ENCODE measurements at regions not wholly inside any gene's neighbourhood (a gene's known extent, or its start where the extent isn't known, plus 50 kb on each side); places are given as distances from the start of the nearest gene placed in this dataset.
A peak's percentile ranks its signal among the peaks of the same experiment; 100 is the strongest.

DNA sequence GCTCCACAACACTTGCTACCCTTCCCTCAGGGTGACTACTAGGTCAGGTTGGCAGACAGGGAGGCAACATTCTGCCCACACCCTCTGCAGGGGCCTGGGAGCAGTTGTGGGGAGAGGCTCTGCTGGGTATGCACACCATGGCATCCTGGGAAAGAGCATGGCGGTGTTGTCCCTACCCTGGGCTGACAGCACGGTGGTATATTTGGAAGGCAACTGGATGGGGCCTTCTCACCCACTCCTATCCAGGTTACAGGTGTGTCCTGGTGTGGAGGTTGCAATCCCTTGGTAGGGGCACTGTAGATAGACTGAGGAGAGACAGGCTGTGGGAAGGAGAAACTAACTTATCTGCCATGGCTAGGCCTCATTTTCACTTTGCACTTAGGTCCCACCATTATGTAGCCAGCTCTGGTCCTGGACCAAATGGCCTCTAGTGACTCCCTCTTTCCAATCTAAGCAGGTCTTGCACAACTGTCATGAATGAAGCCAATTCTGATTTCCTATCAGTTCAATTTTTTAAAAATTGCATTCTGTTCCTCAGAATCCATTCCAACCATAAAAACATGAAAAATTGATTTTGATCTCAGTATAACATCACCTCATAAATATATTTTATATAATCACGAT is 54.0 kb upstream of the CD44 start:
- H3K9me3 ChIP-seq: no peaks in the 10 kb centered on the region
- H3K4me3 ChIP-seq: no peak overlapping the region
- DNase-seq (ENCODE audit: low spot score in 2 of 2): no peak
- TF ChIP-seq POLR2A (IDR thresholded peaks at IDR 0.05) (no peak), POLR2AphosphoS5 (IDR thresholded peaks at IDR 0.05) (no peak), CTCF (IDR thresholded peaks at IDR 0.05) (no peak)
- no peaks in the 10 kb centered on the region for H3K36me3 ChIP-seq
- intact Hi-C loops (cut with DNase I; ENCODE audit: low total_unique reads): no loop called here
- H3K27me3 ChIP-seq: no peaks in the 10 kb centered on the region
- H3K4me1 ChIP-seq: peaks cover 5% of the 10 kb centered on the region in 2 donors
- H3K27ac ChIP-seq: no peak overlapping the region

- no peak for TF ChIP-seq POLR2A (IDR thresholded peaks at IDR 0.05)
- no peak for TF ChIP-seq POLR2AphosphoS5 (IDR thresholded peaks at IDR 0.05)
- TF ChIP-seq CTCF (IDR thresholded peaks at IDR 0.05): no peak
- peaks cover 5% of the 10 kb centered on the region in 2 donors for H3K4me1 ChIP-seq
- H3K27me3 ChIP-seq: no peaks in the 10 kb centered on the region
- H3K9me3 ChIP-seq: no peaks in the 10 kb centered on the region
- H3K27ac ChIP-seq: no peak overlapping the region
- H3K36me3 ChIP-seq: no peaks in the 10 kb centered on the region
- no peak for DNase-seq (ENCODE audit: low spot score in 2 of 2)
- H3K4me3 ChIP-seq: no peak overlapping the region
- intact Hi-C loops (cut with DNase I; ENCODE audit: low total_unique reads): no loop called here
Observed at GRCh38 chr11:35085531-35086165, 53.3 kb upstream of the CD44 start.

DNA sequence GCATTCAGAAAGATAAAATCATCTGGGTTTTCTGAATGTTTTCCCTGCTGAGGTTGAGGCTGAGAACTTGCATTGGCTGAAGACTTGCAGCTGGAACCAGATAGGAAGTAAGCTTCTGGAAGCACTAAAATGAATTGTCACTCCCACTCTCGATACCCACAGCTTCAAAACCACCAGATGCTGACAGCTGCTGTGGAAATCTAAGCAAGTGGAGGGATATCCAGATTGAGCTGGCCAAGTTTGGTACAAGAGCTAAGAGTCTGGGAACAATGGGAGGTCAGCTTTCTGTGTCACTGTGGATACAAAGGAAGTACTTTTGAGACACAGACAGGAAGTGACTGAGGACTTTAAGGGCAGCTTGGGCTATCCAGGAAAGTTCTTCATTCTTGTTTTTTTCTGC is 51.3 kb upstream of the CD44 start:
- Histone ChIP-seq H3K4me1 (peaks cover 5% of the 10 kb centered on the region in 2 donors), H3K27me3 (no peaks in the 10 kb centered on the region), H3K27ac (peak overlapping the region; percentile 79), H3K4me3 (no peak overlapping the region), H3K36me3 (no peaks in the 10 kb centered on the region), H3K9me3 (no peaks in the 10 kb centered on the region)
- TF ChIP-seq POLR2A (IDR thresholded peaks at IDR 0.05): no peak
- intact Hi-C loops (cut with DNase I; ENCODE audit: low total_unique reads): no loop called here
- no peak for DNase-seq (ENCODE audit: low spot score in 2 of 2)

DNA sequence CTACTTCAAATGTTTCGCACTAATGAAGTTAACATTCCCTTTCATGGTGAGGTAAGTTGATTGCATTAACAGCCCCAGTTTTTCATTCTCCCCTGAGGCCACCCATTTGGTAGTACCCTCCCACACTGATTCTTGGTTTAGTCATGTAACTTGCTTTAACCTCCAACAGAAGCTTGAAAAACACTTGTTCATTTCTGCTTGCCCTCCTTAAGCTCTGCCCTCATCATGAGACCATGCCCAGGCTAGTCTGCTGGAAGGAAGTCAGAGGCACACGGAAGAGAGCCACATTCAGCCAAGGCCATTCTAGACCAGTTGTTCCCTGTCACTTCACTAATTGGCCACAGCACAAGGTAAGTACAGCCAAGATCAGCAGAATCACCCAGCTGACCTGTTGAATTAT is 50.7 kb upstream of the CD44 start:
- Histone ChIP-seq H3K9me3 (no peaks in the 10 kb centered on the region), H3K27ac (peak overlapping the region; percentile 79), H3K27me3 (no peaks in the 10 kb centered on the region), H3K4me1 (peaks cover 5% of the 10 kb centered on the region in 2 donors), H3K4me3 (no peak overlapping the region), H3K36me3 (no peaks in the 10 kb centered on the region)
- TF ChIP-seq CTCF (IDR thresholded peaks at IDR 0.05) (no peak), POLR2AphosphoS5 (IDR thresholded peaks at IDR 0.05) (no peak), POLR2A (IDR thresholded peaks at IDR 0.05) (no peak)
- DNase-seq (ENCODE audit: low spot score in 2 of 2): peak in 1 of 2 donors; percentile 42
- intact Hi-C loops (cut with DNase I; ENCODE audit: low total_unique reads): no loop called here

- Histone ChIP-seq H3K36me3 (no peaks in the 10 kb centered on the region), H3K27me3 (no peaks in the 10 kb centered on the region), H3K27ac (peak overlapping the region; percentile 79), H3K4me3 (no peak overlapping the region), H3K4me1 (peaks cover under 1 to 5% of the 10 kb centered on the region in 2 donors), H3K9me3 (no peaks in the 10 kb centered on the region)
- no peak for TF ChIP-seq POLR2A (IDR thresholded peaks at IDR 0.05)
- TF ChIP-seq POLR2AphosphoS5 (IDR thresholded peaks at IDR 0.05): no peak
- TF ChIP-seq CTCF (IDR thresholded peaks at IDR 0.05): no peak
- DNase-seq (ENCODE audit: low spot score in 2 of 2): peak in 1 of 2 donors; percentile 53
- intact Hi-C loops (cut with DNase I; ENCODE audit: low total_unique reads): no loop called here
Observed at GRCh38 chr11:35088676-35089075, 50.3 kb upstream of the CD44 start.
